HepG2 (cell line): ENCODE measurements at regions not wholly inside any gene's neighbourhood (a gene's known extent, or its start where the extent isn't known, plus 50 kb on each side); places are given as distances from the start of the nearest gene placed in this dataset.

ENCODE experiments used
- HIC2 ChIP-seq: sonication (generic); formaldehyde crosslinking; IDR thresholded peaks from 2 replicates; pipeline ENCODE4 v1.9.0; 2022; ENCODE audit warnings: low read depth, missing genetic modification reagents
- KDM5A ChIP-seq: fragments of 200-600 bp; sonication (generic); IDR thresholded peaks from 2 replicates; pipeline ENCODE4 v1.7.0; 2018; ENCODE audit warnings: antibody characterized with exemption, mild to moderate bottlenecking, low read length, borderline replicate concordance
- KLF12 ChIP-seq: sonication (generic); formaldehyde crosslinking; IDR thresholded peaks from 2 replicates; pipeline ENCODE4 v1.4.0; 2020; ENCODE audit warnings: missing genetic modification reagents, borderline replicate concordance
- MED8 ChIP-seq: sonication (generic); formaldehyde crosslinking; IDR thresholded peaks from 2 replicates; pipeline ENCODE4 v1.8.1; 2023; ENCODE audit warnings: mild to moderate bottlenecking, missing genetic modification reagents; ENCODE audit not compliant: insufficient replicate concordance
- RARG ChIP-seq: sonication (generic); formaldehyde crosslinking; IDR thresholded peaks from 2 replicates; pipeline ENCODE4 v1.4.0; 2020; ENCODE audit warnings: low read depth, mild to moderate bottlenecking, missing genetic modification reagents
- RELA ChIP-seq: sonication (generic); formaldehyde crosslinking; IDR thresholded peaks from 2 replicates; pipeline ENCODE4 v1.4.0; 2020; ENCODE audit warnings: missing genetic modification reagents
- TOPORS ChIP-seq: sonication (generic); formaldehyde crosslinking; IDR thresholded peaks from 2 replicates; pipeline ENCODE4 v1.8.0; 2023; ENCODE audit warnings: mild to moderate bottlenecking, missing genetic modification reagents
- ZBED4 ChIP-seq: sonication (generic); formaldehyde crosslinking; IDR thresholded peaks from 2 replicates; pipeline ENCODE4 v1.4.0; 2020; ENCODE audit warnings: missing genetic modification reagents, borderline replicate concordance
- ZHX1 ChIP-seq: sonication (generic); formaldehyde crosslinking; IDR thresholded peaks from 2 replicates; pipeline ENCODE4 v1.8.1; 2022; ENCODE audit warnings: low read depth, mild to moderate bottlenecking, missing genetic modification reagents
- ZMAT5 ChIP-seq: sonication (generic); formaldehyde crosslinking; IDR thresholded peaks from 2 replicates; pipeline ENCODE4 v1.5.0; 2020; ENCODE audit warnings: mild to moderate bottlenecking, low read depth, missing genetic modification reagents, borderline replicate concordance
- ZNF281 ChIP-seq: sonication (generic); formaldehyde crosslinking; IDR thresholded peaks from 2 replicates; pipeline ENCODE4 v1.4.0; 2020; ENCODE audit warnings: missing genetic modification reagents, borderline replicate concordance
- ZNF382 ChIP-seq: sonication (generic); formaldehyde crosslinking; IDR thresholded peaks from 2 replicates; pipeline ENCODE4 v1.5.0; 2020; ENCODE audit warnings: missing genetic modification reagents, mild to moderate bottlenecking, borderline replicate concordance
- ZNF577 ChIP-seq: sonication (generic); formaldehyde crosslinking; IDR thresholded peaks from 2 replicates; pipeline ENCODE4 v1.4.0; 2020; ENCODE audit warnings: mild to moderate bottlenecking, low read depth, missing genetic modification reagents, borderline replicate concordance
- ZNF674 ChIP-seq: sonication (generic); formaldehyde crosslinking; IDR thresholded peaks from 2 replicates; pipeline ENCODE4 v1.5.0; 2020; ENCODE audit warnings: low read depth, mild to moderate bottlenecking, missing genetic modification reagents
- ZNF839 ChIP-seq: sonication (generic); formaldehyde crosslinking; IDR thresholded peaks from 2 replicates; pipeline ENCODE4 v1.4.0; 2020; ENCODE audit warnings: missing genetic modification reagents, mild to moderate bottlenecking, borderline replicate concordance

GRCh38 chr17:72539981-72540897 is 419.4 kb downstream of the SOX9 start (continued):
- TF ChIP-seq KDM5A (no peak), HIC2 (CRISPR knock-in tag) (no peak; the same call in 1 of the 2 replicates), ZNF839 (CRISPR knock-in tag) (no peak), KLF12 (CRISPR knock-in tag) (peak; percentile 80; the same call in 1 of the 2 replicates), ZHX1 (CRISPR knock-in tag) (peak; percentile 72; the same call in 1 of the 2 replicates), RARG (no peak), ZBED4 (CRISPR knock-in tag) (no peak; the same call in 1 of the 2 replicates), ZNF281 (CRISPR knock-in tag) (no peak), ZNF382 (CRISPR knock-in tag) (no peak), RELA (CRISPR knock-in tag) (0 out of 2 replicates have a peak, but pooled peaks have one; percentile 70), ZMAT5 (CRISPR knock-in tag) (no peak), MED8 (CRISPR knock-in tag) (no peak), TOPORS (CRISPR knock-in tag) (0 out of 2 replicates have a peak, but pooled peaks have one; percentile 7), ZNF577 (no peak), ZNF674 (no peak)
